CD4-positive, alpha-beta T cell treated with Interleukin-1 beta for 1 hour (primary cell): ENCODE measurements at regions not wholly inside any gene's neighbourhood (a gene's known extent, or its start where the extent isn't known, plus 50 kb on each side); places are given as distances from the start of the nearest gene placed in this dataset.

Source experiments
- DNase-seq, 2 donors: peaks; one replicate each; pipeline ENCODE4 v3.0.0-alpha.2; 2020 to 2022

DNA sequence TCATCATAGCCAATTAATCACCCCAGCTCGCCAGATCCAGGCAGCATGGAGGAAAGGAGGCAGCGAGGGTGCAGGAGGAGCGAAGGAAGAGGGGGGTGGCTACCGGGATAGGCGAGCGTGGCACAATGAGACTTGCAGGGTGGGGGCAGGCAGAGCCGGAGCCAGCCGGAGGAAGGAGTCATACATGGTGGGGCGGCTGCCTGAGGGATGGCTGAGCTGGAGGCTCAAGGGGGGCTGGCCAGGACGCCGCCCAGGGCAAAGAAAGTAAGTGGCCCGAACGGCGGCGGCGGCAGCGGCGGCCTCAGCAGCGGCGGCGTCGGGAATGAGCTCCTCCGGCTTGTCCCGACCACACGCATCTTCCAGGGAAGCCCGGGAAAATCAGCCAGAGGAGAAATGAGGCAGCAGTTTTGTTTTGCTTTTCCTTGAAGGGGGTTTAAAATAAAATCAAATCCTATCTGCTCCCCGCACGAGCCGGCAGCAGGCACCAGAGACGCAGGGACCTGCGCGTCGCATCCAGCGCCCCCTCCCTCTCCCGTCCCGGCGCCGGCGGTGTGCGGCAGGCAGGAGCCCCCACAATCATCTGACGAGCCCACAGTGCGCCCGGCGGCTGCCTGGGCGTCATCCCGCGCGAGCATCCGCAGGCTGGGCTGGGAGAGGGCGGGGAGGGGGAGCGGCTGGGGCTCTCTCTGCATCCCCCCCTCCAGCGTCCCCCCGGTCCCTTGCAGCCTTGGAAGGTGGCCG is 263.6 kb downstream of the CTTN start:
- DNase-seq, result no peak

DNA sequence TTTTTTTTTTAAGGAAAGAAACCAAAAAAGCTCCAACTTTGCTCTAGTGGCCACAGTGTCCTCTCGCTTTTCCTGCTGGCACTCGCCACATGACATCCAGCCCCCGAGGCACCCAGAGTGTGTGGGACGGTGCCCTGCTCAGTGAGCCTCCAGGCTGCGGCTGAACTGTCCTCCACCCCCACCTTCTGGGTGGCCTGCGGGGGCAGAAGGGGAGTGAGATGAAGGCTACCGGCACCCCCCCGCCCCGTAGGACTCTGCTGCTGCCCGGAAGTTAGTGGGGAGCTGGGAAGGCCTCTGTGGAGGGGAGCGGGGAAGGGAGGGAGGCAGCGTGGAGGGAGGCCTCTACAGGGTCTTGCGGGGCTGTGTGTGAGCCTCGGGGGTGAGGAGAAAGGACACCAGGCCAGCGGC is 264.4 kb downstream of the CTTN start:
- no peak for DNase-seq

DNA sequence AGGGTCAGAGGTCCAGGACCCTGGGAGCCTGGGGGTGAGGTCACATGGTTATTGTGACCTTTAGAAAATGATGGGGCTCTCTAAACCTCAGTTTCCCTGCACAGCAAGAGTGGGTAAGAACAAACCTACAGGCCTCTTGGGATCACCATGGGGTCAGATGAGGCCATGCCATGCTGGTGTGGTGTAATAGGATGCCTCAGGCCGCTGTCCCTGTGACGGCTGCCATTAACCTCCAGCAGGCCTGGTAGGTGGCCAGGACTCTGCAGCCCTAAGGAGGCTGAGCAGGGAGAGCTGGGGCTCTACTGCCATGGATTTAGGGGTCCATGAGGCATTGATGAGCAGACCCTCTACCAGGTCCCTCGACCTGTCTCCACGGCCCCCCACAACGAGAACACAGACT is 265.5 kb downstream of the CTTN start:
- no peak for DNase-seq

DNA sequence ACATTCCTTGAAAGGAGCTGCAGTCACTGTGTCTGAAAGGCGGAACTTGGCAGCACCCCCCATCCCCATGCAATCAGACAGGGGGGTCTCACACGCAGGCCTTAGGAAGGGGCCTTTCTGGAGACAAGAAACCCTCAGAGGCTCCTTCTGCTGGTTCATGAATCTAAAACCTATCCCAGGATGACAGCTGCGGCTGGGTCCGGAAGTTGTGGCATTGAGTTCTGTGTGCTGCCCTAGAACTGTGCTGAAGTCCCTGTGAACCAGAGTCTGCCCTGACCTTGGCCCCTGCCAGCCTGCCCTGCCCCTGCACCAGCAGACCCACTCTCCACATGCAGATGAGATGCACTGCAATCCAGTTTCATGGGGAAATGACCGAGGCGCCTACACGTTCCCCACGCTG is 268.0 kb downstream of the CTTN start:
- no peak for DNase-seq

DNA sequence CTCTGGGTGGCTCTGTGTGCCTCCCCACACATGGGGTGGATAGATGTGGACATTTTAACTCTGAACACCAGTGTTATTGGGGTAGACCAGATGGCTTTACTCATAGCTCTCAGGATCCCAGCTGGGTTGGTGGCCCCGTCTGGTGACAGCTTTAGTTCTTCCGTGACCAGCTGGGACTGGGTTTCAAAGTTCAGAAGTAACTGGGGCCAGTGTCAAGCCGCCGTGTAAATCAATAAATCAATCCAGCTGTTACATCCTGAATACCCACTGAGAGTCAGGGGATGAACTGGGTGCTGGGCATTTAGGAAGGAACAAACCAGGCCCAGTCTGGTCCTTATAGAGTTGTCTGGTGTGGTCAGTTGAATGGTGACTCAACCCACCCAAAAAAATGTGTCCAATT is 269.4 kb downstream of the CTTN start:
- no peak for DNase-seq

DNA sequence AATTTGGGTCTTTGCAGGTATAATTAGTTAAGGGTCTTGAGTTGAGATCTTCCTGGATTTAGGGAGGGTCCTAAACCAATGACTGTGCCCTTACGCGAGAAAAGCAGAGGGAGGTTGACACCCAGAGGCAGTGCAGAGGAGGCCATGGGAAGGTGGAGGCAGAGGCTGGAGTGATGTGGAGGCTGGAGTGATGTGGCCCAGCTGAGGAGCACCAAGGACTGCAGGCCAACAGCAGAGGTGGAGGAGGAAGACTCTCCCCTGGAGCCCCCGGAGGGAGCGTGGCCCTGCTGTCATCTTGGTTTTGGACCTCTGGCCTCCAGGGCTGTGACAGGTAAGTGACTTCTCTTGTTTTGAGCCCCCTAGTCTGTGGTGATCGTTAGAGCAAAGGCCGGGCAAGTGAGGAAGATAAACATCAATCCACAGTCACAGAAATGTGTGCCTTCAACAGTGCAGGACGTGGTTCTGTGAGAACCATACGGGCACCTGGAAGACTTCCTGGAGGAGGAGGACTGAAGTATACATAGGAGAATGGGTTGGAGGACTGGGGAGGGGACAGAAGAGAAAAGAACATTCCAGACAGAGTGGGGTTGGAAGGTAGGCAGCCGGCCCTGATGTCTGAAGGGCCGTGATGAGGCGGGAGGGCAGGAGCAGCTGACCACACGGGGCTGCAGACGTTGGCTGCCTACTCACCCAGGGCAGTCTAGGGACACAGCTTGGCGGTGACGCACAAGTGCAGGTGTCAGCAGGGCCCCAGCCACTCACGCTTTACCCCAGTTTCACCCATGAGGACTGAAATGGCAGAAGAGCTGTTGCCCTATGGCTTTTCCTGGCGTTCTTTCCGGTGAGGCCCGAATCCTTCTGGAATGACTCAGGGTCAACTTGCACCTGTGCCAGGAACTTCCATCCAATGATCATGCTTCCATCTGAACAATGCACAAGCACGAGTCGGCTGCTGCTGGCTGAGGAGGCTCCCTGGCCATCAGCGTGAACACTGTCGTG is 270.2 kb downstream of the CTTN start:
- no peak for DNase-seq

DNA sequence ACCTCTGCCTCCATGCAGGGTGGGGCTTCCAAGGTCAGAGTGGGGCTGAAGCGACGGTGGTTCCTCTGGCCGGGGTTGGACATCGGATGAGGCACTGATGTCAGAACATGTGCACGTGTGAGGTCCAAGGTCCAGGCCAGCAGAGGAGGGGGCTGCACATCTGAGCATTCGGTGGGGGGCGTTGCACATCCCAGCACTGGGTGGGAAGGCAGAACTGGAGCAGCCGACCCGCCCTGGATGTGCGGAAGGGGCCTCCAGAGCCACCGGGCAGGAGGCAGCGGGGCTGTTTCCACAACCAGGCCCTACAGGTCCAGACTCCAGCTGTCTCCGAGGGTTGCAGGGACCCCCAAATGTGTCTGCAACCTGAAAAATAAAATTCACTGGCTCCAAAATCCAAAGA is 271.0 kb downstream of the CTTN start:
- no peak for DNase-seq

DNA sequence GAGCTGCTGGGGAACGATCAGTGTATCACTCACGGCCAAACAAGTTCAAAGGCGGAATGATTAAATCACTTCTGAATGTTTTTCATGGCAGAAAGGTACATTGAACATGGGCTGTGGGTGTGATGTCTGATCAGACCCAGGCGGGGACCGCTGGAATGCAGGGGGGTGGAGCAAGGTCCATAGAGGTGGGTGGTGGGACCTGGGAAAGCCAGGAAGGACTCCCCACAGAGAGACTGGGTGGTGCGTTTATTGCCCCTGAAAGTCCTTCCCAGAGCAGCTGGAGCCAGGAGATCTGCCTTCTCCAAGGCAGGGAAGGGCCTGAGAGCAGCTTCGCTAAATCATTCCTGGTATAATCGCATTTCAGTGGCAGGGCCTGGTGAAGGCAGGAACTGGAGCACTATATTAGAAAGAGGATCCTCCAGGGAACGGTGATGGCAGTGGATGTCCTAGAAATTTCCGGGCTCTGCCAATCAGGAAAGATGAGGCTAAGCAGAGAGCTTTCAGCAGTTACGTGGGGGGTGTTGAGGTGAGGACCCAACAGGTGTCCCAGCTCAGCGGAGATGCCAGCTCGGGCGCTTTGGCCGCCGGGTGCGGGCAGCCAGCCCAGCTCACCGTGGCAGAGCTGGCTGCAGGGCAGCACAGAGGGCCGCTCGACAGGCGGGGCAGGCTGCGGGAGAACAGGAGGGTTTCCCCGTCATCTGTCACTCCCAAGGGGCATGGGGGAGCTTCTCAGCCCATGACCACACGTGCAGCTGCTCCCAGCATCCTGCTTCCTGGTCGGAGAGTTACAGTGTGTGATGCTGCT is 271.7 kb downstream of the CTTN start:
- DNase-seq, result no peak

DNA sequence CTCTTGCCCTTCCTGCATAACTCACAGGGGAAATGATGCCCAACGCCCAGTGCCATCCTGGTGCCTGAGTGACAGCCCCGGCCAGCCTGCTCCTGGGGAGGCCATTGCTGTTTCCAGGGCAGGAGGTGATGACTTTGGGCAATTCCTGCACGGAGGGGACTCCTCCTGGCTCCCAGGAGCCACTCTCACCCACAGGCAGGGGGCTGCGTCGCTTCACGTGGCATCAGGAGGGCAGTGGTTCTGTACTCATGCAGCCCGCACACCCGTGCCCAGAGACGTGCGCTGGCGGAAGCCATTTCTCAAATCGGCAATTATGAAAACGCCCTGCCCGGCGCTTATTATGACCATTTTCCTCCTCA is 272.3 kb downstream of the CTTN start:
- no peak for DNase-seq

DNA sequence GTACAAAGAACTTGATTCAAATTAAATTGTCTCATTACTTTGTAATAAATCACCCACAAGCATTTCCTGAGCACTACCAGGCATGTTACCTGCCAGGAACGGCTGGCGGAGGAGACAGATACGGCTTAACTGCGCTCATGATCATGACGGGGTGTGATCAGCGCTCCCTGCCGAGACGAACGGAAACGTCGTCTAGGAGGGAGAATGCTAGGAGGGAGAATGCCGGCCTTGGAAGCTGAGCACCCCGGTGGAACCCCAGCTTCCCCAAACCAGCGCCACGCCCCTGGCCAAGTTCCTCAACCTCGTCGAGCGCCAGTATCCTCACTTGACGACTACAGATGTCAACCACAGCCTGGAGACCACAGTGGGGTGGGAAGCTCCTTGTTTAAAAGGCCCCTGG is 272.8 kb downstream of the CTTN start:
- no peak for DNase-seq

DNA sequence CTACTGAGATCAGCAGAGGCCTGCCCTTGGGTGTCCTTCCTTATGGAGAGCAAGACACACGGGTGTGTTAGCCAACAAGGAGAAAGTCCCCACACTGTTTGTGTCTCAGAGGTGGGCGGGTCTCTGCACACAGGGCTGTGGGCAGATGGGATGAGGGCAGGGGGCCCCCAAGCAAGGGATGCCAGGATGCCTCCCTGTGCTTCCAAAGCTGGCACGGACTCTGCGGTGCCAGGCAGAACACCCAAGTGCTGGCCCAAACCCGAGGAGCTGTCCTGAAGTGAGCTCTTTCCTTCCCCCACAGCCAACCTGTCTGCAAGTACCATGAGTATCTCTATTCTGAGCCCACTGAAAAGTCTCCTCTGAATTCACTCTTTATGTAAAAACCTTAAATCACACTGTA is 273.3 kb downstream of the CTTN start:
- DNase-seq, result no peak

DNA sequence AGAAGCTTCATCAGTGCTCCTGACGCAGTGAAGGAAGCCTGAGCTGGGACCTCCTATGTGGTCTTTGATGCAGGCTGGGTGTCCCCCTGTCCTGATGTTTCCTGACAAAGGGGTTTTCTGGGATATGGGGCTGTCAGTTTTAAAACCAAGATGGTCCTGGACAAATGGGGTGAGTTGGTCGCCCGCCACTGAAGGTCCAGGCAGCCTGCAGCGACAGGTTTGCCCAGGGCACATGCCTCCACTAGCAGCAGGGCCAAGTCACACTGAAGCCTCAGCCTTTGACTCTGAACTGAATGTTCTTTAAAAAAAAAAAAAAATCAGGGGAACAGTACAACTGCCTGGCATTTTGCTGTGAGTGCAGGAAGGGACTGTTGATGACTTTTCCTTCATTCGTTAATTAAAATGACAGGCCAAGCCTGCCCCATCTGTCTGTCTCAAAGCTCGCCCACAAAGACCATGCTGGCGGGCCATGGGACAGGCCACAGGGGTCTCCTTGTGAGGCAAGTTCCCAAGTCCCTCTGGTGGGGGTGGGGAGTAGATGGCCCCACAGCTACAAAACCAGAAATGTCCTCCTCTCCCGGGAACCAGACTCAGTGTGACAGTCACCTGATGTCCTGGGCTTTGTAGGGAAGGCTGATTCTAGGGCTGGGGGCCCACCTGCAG is 274.8 kb downstream of the CTTN start:
- no peak for DNase-seq

DNA sequence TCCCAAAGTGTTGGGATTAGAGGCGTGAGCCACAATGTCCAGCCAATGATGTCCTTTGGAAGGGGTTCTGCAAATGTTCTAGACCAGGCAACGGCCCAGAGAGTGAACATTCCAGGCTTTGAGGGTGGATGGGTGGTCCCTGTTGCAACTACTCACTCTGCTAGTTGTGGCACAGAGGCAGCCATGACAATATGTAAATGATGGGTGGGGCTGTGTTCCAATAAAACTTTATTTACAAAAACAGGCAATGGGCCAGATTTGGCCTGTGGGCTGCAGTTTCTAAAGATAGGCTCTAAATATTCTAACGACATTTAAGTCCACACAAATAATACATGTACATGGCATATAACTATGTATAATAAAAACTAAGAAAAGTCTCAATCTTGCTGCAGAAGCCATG is 276.3 kb downstream of the CTTN start:
- DNase-seq, result no peak

DNA sequence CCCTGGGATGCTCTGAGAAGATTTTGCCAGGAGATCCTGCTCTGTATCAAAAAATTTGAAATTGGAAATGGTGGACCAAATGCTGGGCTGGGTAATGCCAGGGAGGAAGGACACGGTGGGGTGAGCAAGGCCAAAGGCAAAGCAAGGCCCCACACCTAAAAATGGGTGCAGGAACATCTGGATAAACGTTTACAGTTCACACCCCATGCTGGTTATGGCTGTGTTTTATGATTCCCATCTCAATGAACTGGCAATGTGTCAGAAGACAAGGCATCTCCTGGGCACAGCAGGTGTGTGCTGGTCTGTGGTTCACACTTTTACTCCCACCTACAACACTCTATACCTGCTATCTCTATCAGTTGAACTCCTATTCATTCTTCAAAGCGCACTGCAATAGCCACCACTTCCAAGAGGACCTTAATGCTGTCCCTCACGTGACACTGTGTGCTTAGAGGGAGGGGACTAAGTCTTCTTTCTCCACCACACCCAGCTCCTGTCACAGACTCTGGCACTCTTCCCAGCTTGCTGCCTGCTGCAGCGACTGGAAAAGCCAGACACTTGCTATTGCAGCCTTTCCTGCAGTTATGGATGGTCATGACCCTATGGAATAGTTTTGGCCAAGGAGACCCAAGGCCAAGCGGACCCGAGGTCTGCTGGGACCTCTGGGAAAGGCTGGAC is 277.5 kb downstream of the CTTN start:
- no peak for DNase-seq

DNA sequence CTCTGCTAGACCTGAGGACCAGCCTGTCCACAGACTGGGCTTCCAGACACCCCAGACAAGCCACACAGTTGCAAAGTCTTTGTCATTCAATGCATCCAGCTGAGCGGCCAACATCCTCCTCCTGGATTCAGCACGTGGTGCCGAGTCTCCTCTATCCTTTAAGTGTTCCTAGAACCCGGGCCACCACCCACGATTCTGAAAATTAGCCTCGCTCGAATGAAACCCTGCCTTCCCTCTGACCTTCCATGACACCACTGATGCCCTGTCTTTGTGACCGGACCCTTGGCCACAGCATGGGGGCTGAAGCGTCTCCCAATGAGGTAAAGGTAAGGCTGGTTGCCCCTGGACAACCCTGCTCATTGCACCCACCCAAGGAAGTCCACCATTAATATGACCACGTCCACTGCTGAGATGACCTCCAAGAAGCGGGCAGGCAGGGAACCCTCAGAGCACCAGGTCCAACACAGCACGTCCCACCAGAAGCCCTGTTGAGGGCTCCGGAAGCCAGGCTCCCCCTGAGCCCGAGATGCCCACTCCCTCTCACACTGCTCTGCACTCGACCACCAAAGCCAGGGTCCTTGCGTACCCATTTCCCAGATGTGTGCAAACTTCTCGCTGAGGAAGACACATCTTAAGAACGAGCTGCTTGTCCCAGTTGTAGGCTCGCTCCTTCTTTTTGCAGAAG is 279.0 kb downstream of the CTTN start:
- DNase-seq, result no peak

DNA sequence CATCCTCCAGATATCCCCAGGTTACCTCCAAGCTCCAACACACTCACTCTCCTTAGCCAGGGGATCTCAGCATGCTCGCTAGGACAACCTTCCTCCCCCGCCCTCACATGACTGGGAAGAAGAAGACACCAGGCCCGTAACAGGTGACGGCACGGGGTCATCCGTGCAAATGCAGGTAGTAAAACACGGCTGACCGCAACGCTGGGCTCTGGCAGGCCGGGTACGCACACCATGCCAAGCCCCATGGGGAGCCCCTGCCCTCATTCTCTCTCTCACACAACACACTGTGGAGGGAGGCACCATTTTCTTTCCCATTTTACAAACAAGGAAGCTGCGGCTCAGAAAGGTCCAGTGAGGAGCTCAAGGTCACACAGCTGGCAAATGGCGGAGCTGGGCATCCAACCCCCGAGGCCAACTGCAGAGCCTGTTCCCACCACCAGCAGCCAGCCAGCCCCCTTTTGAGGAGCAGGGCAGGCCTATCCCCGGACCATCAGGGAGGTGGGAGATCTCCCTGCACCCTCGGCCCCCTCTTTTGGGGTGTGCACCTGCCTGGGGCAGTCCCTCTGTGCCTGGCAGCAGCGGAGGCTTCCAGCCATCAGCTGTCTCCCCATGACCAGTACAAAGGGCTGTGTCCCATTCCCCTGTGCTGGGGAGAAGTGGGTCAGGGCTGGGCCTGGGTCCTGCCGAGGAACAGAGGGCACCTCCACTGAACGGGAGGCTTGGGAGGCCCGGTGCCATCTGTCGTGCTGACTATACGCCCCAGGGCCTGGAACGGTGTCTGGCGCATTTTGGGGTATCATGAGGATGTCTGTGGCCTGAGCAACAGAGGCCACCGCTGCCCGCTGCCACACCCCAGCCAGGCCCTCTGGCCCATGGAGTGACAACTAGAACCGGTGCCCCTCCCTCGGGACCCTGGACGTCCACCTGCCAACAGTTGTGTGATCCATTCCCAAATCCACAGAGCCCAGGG is 280.9 kb downstream of the CTTN start:
- DNase-seq, result no peak

DNA sequence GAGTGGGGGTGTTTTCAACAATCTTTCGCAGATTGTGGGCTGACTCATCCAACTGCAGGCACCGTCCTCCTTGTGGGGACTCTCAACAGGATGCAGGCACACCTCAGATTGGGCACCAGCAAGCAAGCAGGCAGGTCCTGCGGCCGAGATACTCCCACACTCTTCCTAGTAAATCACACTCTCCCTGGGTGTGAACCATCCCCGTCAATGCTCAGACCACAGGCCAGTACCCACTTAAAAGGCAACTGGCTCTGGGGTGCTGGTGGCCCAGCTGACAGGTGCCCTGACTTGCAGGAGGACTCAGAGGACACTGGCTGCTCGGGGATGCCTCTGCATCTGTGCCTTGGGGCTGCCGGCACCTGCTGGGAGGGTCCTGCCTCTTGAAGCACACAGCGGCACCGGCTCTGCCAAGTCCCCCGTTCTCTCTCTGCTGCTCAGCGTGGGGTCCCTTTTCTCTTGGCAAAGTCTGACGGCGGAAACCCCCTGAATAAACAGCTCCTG is 282.5 kb downstream of the CTTN start:
- no peak for DNase-seq

DNA sequence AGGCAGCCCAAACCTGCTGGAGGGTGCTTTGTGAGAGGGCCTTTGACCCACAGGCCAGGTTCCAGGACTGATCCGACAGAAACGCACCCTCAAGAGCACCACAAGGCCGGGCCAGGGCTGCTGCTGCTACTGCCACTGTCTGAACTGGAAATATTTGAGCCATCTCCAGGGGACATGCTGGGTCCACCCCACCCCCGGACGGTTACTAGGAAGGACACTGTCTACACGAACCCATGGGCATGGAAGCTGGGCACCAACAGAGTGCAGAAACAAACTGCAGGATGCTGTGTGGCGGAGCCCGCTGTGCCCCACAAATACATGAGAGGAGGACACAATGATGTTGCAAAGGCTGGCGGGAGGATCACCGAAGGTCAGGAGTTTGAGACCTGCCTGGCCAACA is 283.7 kb downstream of the CTTN start:
- DNase-seq, result no peak

DNA sequence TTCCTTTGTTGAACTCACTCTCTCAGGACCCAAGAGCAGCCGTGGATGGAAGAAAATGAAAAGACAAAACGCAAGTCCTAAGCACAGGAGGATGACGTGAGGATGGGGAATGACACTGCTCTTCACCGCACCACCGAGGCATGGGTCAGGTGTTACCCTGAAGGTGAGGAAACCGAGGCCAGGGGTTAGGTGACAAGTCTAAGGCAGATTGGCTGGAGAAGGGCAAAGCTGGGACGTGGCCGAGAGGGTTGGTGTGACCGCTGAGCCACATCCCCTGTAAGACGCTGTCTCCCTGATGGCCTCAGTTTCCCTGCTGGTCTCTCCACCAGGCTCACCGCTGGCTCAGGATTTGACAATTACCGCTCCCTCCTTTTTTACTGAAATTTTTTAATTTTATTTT is 284.4 kb downstream of the CTTN start:
- DNase-seq, result no peak

DNA sequence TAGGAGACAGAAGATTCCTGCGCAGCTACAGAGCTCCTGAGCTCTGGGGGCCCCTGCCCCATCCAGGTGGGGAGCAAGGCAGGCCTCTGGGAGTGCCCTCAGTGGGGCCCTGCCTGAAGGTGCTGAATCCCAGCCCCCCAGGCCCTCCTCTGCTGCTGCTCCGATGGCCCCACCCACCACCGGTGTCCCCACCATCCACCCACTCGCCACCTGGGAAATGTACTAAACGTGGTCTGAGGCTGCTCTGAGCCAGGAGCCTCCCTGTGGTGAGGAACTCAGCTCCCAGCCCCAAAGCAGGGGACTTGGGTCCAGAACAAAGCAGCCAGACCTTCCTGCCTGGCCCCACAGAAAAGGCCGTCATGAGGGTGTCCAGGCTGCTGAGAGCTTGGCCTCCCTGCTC is 289.4 kb downstream of the CTTN start:
- DNase-seq, result no peak
